ENCODE measurements at regions not wholly inside any gene's neighbourhood (a gene's known extent, or its start where the extent isn't known, plus 50 kb on each side); places are given as distances from the start of the nearest gene placed in this dataset.

GRCh38 chr7:156156734-156157408 is 344.6 kb upstream of the SHH start:
- Histone ChIP-seq H3K9me3 (ENCODE audit: control insufficient read depth, low read length) (no peaks in the 10 kb centered on the region), H3K27me3 (replicated peaks; ENCODE audit: control insufficient read depth, insufficient read depth, low read length) (no peaks in the 10 kb centered on the region), H3K4me1 (ENCODE audit: control insufficient read depth, insufficient read depth, low read length) (no peaks in the 10 kb centered on the region), H3K36me3 (ENCODE audit: control insufficient read depth, insufficient read depth, low read length, severe bottlenecking) (no peaks in the 10 kb centered on the region), H3K4me3 (ENCODE audit: low read length) (no peak overlapping the region), H3K9ac (ENCODE audit: low read length) (no peak overlapping the region)
- peak; percentile 1 for DNase-seq (ENCODE audit: low read depth)

- H3K9ac ChIP-seq (ENCODE audit: low read length), result no peak overlapping the region
- no peaks in the 10 kb centered on the region for H3K27me3 ChIP-seq (replicated peaks; ENCODE audit: control insufficient read depth, insufficient read depth, low read length)
- no peak for DNase-seq (ENCODE audit: low read depth)
- H3K4me1 ChIP-seq (ENCODE audit: control insufficient read depth, insufficient read depth, low read length), result no peaks in the 10 kb centered on the region
- no peak overlapping the region for H3K4me3 ChIP-seq (ENCODE audit: low read length)
- H3K9me3 ChIP-seq (ENCODE audit: control insufficient read depth, low read length), result no peaks in the 10 kb centered on the region
- no peaks in the 10 kb centered on the region for H3K36me3 ChIP-seq (ENCODE audit: control insufficient read depth, insufficient read depth, low read length, severe bottlenecking)
These were observed 343.9 kb upstream of the SHH start for GRCh38 chr7:156155988-156156733.

DNA sequence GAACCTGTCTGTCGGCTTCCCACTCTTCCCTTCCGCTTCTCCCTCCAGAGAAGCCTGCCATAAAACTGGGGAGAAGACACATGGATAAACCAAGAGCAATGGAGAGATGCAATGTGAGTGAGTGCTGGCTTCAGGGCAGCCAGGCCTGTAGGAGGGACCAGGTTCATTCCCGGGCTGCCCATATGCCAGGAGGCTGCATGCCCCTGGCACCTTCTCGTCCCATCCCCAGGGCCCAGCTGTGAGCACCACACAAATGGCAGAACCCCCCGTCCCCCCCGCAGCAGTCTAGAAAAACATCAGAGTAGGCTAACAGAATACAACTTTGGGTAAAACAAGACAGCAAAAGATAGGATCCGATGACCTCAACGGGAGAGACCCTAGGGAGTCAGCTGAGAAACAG is 341.3 kb upstream of the SHH start:
- no peak for DNase-seq (ENCODE audit: low read depth)
- H3K9ac ChIP-seq (ENCODE audit: low read length), result no peak overlapping the region

DNA sequence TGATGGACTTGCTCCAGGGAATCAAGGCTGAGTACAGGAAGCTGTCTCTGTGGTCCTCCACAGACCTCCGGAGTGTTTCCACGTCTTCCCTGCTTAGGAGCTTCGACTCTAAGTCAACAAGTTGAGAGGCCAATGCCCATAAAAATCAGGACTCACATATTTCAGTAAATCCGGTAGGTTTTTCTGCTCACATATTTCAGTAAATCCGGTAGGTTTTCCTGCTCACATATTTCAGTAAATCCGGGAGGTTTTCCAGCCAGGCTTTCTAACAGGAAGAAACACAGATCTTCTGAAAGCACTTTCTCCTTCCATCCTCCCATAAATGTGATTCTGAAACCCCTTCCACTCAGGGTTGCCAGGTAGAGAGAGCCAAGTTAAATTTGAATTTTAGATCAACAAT is 340.1 kb upstream of the SHH start:
- Histone ChIP-seq H3K4me3 (ENCODE audit: low read length) (no peak overlapping the region), H3K9me3 (ENCODE audit: control insufficient read depth, low read length) (no peaks in the 10 kb centered on the region), H3K4me1 (ENCODE audit: control insufficient read depth, insufficient read depth, low read length) (no peaks in the 10 kb centered on the region), H3K36me3 (ENCODE audit: control insufficient read depth, insufficient read depth, low read length, severe bottlenecking) (no peaks in the 10 kb centered on the region), H3K9ac (ENCODE audit: low read length) (no peak overlapping the region), H3K27me3 (replicated peaks; ENCODE audit: control insufficient read depth, insufficient read depth, low read length) (no peaks in the 10 kb centered on the region)
- DNase-seq (ENCODE audit: low read depth), result no peak

More for the DNA sequence above, 341.3 kb upstream of the SHH start:
- no peak overlapping the region for H3K4me3 ChIP-seq (ENCODE audit: low read length)
- H3K27me3 ChIP-seq (replicated peaks; ENCODE audit: control insufficient read depth, insufficient read depth, low read length), result no peaks in the 10 kb centered on the region
- no peaks in the 10 kb centered on the region for H3K36me3 ChIP-seq (ENCODE audit: control insufficient read depth, insufficient read depth, low read length, severe bottlenecking)
- no peaks in the 10 kb centered on the region for H3K4me1 ChIP-seq (ENCODE audit: control insufficient read depth, insufficient read depth, low read length)
- no peaks in the 10 kb centered on the region for H3K9me3 ChIP-seq (ENCODE audit: control insufficient read depth, low read length)

- no peaks in the 10 kb centered on the region for H3K9me3 ChIP-seq (ENCODE audit: control insufficient read depth, low read length)
- H3K4me1 ChIP-seq (ENCODE audit: control insufficient read depth, insufficient read depth, low read length), result no peaks in the 10 kb centered on the region
- no peak overlapping the region for H3K4me3 ChIP-seq (ENCODE audit: low read length)
- no peak overlapping the region for H3K9ac ChIP-seq (ENCODE audit: low read length)
- no peaks in the 10 kb centered on the region for H3K36me3 ChIP-seq (ENCODE audit: control insufficient read depth, insufficient read depth, low read length, severe bottlenecking)
- no peak for DNase-seq (ENCODE audit: low read depth)
- H3K27me3 ChIP-seq (replicated peaks; ENCODE audit: control insufficient read depth, insufficient read depth, low read length), result no peaks in the 10 kb centered on the region
These were observed 339.4 kb upstream of the SHH start for GRCh38 chr7:156151658-156152057.

GRCh38 chr7:156151078-156151477 is 338.8 kb upstream of the SHH start:
- Histone ChIP-seq H3K9ac (ENCODE audit: low read length) (no peak overlapping the region), H3K36me3 (ENCODE audit: control insufficient read depth, insufficient read depth, low read length, severe bottlenecking) (no peaks in the 10 kb centered on the region), H3K4me3 (ENCODE audit: low read length) (no peak overlapping the region), H3K27me3 (replicated peaks; ENCODE audit: control insufficient read depth, insufficient read depth, low read length) (no peaks in the 10 kb centered on the region), H3K9me3 (ENCODE audit: control insufficient read depth, low read length) (no peaks in the 10 kb centered on the region), H3K4me1 (ENCODE audit: control insufficient read depth, insufficient read depth, low read length) (no peaks in the 10 kb centered on the region)
- DNase-seq (ENCODE audit: low read depth), result no peak

- DNase-seq (ENCODE audit: low read depth), result no peak
- no peaks in the 10 kb centered on the region for H3K27me3 ChIP-seq (replicated peaks; ENCODE audit: control insufficient read depth, insufficient read depth, low read length)
These were observed 336.7 kb upstream of the SHH start for GRCh38 chr7:156148995-156149394.

DNA sequence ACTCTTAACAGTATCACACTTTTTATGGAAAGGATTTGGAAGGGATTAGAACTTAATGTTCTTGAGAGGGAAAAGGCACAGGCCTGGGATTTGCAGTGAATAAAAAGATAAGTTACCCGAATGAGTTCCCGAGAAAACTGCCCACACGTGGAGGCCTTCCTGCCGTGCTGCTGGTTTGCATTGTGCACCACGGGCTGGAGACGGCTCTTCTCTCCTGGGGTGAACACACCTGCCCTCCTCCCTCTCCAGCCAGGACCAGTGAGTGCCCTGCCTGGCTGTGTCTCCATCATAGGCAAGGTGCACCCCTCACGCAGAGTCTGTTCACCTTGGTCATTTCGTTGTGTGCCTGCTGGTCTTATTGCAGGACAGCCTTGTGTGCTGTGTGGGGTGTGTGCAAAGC is 336.3 kb upstream of the SHH start:
- no peaks in the 10 kb centered on the region for H3K36me3 ChIP-seq (ENCODE audit: control insufficient read depth, insufficient read depth, low read length, severe bottlenecking)
- H3K4me3 ChIP-seq (ENCODE audit: low read length), result no peak overlapping the region
- no peaks in the 10 kb centered on the region for H3K27me3 ChIP-seq (replicated peaks; ENCODE audit: control insufficient read depth, insufficient read depth, low read length)
- H3K9ac ChIP-seq (ENCODE audit: low read length), result no peak overlapping the region
- no peak for DNase-seq (ENCODE audit: low read depth)
- no peaks in the 10 kb centered on the region for H3K4me1 ChIP-seq (ENCODE audit: control insufficient read depth, insufficient read depth, low read length)
- no peaks in the 10 kb centered on the region for H3K9me3 ChIP-seq (ENCODE audit: control insufficient read depth, low read length)

More at GRCh38 chr7:156148995-156149394, 336.7 kb upstream of the SHH start:
- no peak overlapping the region for H3K4me3 ChIP-seq (ENCODE audit: low read length)
- H3K9ac ChIP-seq (ENCODE audit: low read length), result no peak overlapping the region
- no peaks in the 10 kb centered on the region for H3K9me3 ChIP-seq (ENCODE audit: control insufficient read depth, low read length)
- no peaks in the 10 kb centered on the region for H3K4me1 ChIP-seq (ENCODE audit: control insufficient read depth, insufficient read depth, low read length)
- no peaks in the 10 kb centered on the region for H3K36me3 ChIP-seq (ENCODE audit: control insufficient read depth, insufficient read depth, low read length, severe bottlenecking)

GRCh38 chr7:156147756-156148504 is 335.7 kb upstream of the SHH start:
- Histone ChIP-seq H3K9ac (ENCODE audit: low read length) (no peak overlapping the region), H3K9me3 (ENCODE audit: control insufficient read depth, low read length) (no peaks in the 10 kb centered on the region), H3K4me1 (ENCODE audit: control insufficient read depth, insufficient read depth, low read length) (no peaks in the 10 kb centered on the region), H3K27me3 (replicated peaks; ENCODE audit: control insufficient read depth, insufficient read depth, low read length) (no peaks in the 10 kb centered on the region), H3K4me3 (ENCODE audit: low read length) (no peak overlapping the region), H3K36me3 (ENCODE audit: control insufficient read depth, insufficient read depth, low read length, severe bottlenecking) (no peaks in the 10 kb centered on the region)
- DNase-seq (ENCODE audit: low read depth), result no peak

- H3K4me1 ChIP-seq (ENCODE audit: control insufficient read depth, insufficient read depth, low read length), result no peaks in the 10 kb centered on the region
- no peak overlapping the region for H3K9ac ChIP-seq (ENCODE audit: low read length)
- no peak for DNase-seq (ENCODE audit: low read depth)
- H3K9me3 ChIP-seq (ENCODE audit: control insufficient read depth, low read length), result no peaks in the 10 kb centered on the region
- no peaks in the 10 kb centered on the region for H3K36me3 ChIP-seq (ENCODE audit: control insufficient read depth, insufficient read depth, low read length, severe bottlenecking)
- no peak overlapping the region for H3K4me3 ChIP-seq (ENCODE audit: low read length)
- no peaks in the 10 kb centered on the region for H3K27me3 ChIP-seq (replicated peaks; ENCODE audit: control insufficient read depth, insufficient read depth, low read length)
These were observed 334.8 kb upstream of the SHH start for GRCh38 chr7:156147104-156147503.

DNA sequence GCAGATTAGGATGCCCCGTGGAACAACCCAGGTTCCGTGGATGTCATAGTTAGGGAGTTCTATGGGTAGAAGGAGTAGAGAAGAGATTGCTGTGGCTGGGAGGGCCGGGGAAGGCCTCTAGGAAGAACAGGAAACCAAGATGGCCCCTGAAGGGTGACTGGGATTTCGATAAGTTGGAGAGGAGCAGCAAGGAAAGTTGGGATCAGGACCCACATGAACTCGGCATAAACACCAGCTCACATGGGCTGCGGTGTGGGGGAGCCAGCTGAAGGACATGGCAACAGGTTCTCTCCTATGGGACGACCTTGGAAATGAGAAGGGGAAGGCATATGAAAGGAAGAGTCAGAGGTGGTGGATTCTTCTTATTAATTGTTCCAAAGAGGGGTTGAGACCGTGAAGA is 333.7 kb upstream of the SHH start:
- no peak overlapping the region for H3K9ac ChIP-seq (ENCODE audit: low read length)
- no peaks in the 10 kb centered on the region for H3K9me3 ChIP-seq (ENCODE audit: control insufficient read depth, low read length)
- H3K36me3 ChIP-seq (ENCODE audit: control insufficient read depth, insufficient read depth, low read length, severe bottlenecking), result no peaks in the 10 kb centered on the region
- H3K4me1 ChIP-seq (ENCODE audit: control insufficient read depth, insufficient read depth, low read length), result no peaks in the 10 kb centered on the region
- no peak for DNase-seq (ENCODE audit: low read depth)
- no peak overlapping the region for H3K4me3 ChIP-seq (ENCODE audit: low read length)
- H3K27me3 ChIP-seq (replicated peaks; ENCODE audit: control insufficient read depth, insufficient read depth, low read length), result no peaks in the 10 kb centered on the region

Measured in adipocyte (in vitro differentiated cells).